GM18867 (cell line): ENCODE measurements at regions not wholly inside any gene's neighbourhood (a gene's known extent, or its start where the extent isn't known, plus 50 kb on each side); places are given as distances from the start of the nearest gene placed in this dataset.

ENCODE experiments used
- ATAC-seq: cut with Tn5 transposase; IDR thresholded peaks from one replicate; pipeline ENCODE4 v1.9.1; 2021; ENCODE audit warnings: mild to moderate bottlenecking, moderate library complexity; ENCODE audit not compliant: unreplicated experiment

GRCh38 chr4:19803406-19803805, 448.3 kb upstream of the SLIT2 start:
- ATAC-seq: no peak

DNA sequence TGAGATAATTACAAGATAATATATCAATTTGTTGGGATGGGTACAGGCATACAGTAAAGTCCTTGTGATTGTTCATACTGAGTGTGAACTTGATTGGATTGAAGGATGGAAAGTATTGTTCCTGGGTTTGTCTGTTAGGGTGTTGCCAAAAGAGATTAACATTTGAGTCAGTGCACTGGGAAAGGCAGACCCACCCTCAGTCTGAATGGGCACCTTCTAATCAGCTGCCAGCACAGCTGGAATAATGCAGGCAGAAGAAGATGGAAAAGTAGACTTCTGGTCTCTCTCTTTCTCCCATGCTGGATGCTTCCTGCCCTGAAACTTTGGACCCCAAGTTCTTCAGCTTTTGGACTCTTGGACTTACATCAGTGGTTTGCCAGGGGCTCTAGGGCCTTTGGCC, 457.9 kb upstream of the SLIT2 start:
- ATAC-seq: no peak

DNA sequence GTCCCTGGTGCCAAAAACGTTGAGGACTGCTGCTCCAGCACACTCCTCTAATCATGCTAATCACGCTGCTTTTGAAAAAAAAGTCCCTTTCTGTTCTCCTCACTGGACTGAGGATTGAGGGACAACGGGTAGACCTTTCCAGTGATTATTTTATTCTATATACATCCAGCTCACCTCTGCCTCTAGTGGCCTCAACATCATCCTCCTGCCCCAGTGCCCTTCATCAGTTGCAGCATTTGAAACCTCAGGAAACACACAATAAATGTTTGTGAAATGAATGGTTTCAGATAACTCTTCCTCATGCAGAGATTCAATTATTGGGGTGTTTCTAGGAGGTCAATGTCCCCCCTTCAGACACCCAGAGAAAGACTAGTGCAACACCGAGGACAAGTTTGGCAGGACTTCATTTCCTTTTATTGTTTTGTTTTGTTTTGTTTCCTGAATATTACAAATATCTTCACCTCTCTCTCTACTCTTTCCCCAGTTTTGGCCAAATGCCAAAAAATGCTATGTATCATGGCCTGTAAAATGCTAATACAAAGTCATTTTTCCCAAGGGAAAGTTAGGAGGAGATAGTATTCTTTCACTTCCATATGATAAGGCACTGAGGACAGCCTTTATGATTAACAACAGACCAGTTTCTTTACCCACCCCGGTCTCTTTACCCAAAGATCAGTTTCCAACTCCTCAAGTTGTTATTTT, 460.1 kb upstream of the SLIT2 start:
- ATAC-seq: no peak

- no peak for ATAC-seq
Observed at GRCh38 chr4:19786616-19787015, 465.1 kb upstream of the SLIT2 start.

- ATAC-seq: no peak
Observed at GRCh38 chr4:19783667-19784223, 468.0 kb upstream of the SLIT2 start.

GRCh38 chr4:19780871-19781270, 470.8 kb upstream of the SLIT2 start:
- ATAC-seq: no peak

- ATAC-seq: no peak
Observed at GRCh38 chr4:19776929-19777328, 474.8 kb upstream of the SLIT2 start.

DNA sequence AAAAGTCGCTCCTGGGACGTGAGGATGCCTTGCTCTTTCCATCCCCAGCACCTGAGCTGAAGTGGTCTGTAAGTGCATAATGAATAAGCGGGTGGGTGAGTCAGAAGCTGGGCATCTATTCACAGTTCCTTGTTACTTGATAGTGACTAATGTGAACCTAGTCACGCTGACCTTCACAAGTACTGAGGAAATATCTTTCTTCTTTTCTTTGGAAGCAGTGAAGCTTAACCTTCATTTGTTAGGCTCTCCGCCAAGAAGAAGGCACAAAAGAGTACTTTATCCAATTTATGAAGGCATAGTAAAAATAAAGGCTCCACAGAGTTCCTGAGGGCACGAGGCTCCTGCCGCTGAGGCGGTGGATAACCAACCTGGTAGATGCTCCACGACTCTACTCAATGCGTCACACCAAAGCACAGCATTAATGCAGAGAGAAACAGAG, 475.7 kb upstream of the SLIT2 start:
- no peak for ATAC-seq

DNA sequence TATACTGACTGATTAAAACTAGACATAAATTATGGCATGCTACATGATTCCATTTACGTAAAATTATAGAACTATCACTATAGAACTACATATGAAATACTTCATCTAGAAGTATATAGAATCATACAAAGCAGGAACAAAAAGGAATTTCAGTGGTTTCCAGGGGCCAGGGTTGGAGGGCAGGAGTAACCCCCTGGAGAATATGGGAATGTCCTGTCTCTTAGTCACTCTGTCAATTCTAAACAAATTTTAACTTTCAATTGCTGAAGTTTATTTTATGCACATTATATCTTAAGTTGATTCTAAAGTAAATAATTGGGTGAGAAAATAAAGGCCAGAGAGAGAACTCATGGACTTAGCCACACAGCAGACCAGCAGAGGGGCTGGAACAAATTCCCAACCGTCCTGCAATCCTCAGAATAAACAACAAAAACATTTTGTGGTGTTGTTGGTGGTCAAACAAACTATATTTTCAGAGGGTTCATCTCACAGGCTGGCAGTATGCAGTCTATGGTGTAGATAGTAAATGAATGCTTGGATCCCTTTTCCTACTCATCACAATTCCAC, 476.9 kb upstream of the SLIT2 start:
- ATAC-seq: no peak

DNA sequence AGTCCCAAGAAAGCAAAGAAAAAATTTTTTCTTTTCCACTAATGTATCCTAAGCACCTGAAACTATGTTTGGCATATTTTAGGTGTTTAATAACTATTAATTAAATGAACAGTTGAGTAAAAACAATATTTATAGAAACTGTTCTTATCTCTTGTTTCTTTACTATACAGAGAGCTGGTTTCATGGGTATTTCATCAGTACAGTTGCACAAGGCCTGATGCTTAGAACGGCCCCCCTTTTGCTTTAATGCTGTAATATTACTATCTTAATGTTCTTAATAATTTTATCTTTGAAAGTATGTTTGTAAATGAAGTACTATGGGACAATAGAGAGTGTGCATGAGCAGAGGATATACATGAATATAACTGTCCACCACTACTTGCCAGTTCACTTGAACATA, 479.1 kb upstream of the SLIT2 start:
- no peak for ATAC-seq

GRCh38 chr4:19756661-19757060, 495.0 kb upstream of the SLIT2 start:
- no peak for ATAC-seq

DNA sequence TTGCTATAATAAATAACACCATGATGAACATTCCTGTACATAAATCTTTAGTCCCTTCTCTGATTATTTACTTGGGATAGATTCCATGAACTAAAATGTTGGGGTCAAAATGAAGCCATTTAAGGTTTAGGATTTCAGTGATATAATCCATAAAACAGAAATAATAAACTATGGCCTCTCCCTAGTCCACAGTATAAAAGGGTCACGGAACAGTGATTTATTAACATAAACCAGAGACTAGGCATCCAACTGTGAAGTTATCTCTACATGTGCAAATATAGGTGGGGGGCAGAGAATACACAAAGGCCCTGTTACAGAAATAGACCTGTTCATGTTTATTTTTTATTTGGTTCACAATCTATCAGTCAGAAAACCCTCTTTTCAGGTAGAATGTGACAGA, 499.1 kb upstream of the SLIT2 start:
- ATAC-seq: no peak

DNA sequence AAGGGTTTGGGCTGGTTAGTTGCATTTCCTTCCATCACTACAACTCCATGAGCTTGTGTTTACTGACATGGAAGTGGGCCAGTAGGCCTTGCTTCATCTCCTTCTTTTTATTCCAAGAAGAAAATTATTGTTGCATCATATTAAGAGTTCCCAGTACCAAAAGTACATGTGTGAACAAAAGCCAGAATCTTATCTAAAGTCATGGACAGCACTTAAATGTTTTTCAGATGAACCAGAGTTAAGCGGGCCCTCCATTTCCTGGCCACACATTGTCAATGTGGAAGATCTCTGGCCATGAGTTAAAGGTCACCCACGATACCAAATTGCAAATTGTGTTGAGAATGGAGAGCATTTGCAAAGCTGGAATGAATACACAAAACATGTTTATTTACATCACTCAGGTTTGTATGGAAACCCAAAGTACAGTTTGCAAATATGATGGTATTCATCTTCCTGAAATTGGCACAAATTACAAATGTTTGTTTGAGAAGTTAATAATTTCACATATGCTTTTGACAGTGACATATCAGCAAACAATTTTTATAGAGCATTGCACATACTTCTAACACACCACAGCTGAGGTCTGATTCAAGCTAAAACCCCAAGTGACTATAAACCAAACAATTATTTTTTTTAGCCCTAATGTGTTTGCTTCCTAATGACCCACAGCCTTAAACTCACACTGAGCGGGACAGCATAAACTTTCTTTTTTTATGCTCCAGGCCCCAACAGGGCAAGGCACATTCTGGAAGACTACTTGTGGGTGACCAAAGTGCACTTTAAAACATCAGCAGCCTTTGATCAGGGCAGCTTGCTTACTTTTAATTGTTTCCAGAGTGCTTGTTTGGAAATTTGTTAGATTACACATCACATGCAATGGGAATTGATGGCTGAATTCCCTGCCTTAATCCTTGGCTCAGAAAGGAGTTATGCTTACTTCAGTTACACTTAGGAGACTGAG, 502.9 kb upstream of the SLIT2 start:
- no peak for ATAC-seq

DNA sequence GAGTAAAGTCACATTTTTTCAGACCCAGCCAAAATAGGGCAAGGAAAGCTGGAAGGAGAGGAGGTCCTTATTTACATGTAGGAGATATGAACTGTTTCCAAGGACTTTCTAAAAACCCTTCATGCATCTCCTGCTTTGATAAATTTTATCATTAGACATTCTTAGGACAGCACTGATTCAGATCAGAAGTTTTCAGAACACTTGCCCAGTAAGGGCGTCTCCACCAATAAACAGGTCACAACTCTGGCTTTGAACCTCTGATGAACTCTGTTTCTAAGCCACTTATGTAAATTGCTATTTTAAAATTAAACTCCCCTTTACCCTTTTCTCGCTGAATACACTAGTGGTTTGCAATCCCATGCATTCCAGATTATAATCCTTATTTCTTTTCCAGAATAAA, 505.3 kb upstream of the SLIT2 start:
- ATAC-seq: no peak

- no peak for ATAC-seq
Observed at GRCh38 chr4:19743115-19743638, 508.5 kb upstream of the SLIT2 start.

DNA sequence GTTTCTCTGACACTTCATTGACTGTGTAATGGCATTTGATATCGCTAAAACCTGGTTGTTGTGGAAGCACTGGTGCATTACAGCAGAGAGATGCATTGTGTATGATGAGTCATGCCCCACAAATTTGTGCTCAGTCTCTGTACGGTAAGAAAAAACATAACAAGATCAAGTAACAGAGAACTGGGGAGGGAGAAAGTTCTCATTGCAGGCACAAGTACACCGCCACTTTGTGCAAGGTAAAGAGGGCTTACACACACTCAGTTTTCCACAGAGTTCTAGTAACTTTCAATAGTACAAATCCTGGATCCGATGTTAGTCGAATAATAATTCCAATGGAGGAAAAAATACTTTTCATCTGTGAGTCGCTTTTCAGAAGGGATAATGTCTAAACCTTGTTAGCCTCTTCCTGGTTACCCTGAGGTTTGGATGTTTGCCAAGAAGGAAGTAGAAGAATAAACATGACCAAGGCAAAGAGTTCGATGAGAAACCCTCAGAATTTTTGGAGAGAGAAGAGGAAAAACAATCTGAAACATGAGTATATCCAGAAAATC, 512.5 kb upstream of the SLIT2 start:
- ATAC-seq: no peak

DNA sequence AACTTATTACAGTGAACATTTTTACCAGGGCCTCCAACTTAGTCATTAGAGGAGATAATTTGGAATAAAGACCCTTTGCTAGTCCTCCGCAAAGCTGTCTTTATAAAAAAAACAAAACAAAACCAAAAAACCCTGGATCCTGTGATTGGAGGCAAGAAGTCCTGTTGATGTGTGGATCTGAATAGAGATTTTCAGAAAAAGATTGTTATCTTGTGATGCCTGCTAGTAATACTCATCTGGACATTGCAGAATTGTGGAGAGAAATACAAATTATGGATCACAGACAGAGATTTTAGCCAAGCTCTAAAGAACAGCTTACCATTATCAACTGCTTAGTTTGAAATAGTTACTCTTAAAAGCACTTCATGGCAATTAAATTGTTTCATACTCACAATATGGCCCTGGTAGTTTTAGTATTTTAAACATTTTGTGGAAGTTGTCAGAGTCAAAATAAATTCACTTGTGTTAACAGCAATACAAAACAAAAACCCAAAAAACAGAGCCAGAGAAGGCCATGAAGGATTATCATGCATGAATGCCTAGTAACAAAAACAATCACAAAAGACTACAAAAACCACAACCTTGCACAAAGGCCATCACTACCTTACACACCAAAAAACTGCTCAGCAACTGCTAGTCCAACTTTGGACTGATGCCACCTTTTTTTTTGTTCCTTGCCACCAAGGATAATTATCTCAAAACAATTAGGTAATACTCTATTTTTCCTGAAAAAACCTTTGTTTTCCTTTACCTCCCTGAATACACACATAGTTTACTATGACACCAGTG, 514.5 kb upstream of the SLIT2 start:
- no peak for ATAC-seq

- no peak for ATAC-seq
Observed at GRCh38 chr4:19735012-19735411, 516.7 kb upstream of the SLIT2 start.

DNA sequence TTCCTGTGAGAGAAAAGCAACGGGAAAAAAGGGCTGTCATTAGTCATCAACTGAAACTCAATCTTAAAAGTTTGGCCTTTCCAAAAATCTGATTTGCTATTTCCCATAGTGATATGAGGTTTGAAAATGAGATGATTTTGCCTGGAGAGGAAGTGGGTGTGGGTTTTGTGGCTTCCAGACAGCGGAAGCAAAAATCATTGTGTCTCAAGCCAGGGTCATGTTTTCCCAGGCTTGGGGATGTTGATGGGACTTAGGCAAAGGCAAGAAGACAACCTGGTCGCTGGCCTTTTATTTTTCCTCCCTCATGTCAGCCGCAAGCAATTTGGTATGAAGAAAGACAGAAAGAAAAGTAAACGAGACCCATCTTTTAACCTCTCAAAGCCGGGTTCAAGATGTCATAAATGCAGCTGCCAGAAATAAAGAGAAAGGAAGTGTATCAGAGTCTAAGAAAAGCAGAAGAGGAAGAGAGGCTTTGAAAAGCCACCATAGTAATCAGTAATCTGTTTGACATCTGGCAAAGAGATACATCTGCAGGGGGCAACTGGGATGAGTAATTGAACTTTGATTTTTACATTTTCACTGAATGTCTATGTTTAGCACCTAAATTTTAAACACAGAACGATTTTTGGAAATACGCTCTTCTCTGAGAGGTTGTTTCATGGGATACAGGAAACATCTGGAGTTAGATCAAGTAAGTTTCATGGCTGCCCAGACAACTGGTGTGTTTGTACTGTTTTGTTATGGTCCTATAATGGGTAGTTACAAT, 521.6 kb upstream of the SLIT2 start:
- no peak for ATAC-seq
